ENCODE measurements at regions not wholly inside any gene's neighbourhood (a gene's known extent, or its start where the extent isn't known, plus 50 kb on each side); places are given as distances from the start of the nearest gene placed in this dataset.

DNA sequence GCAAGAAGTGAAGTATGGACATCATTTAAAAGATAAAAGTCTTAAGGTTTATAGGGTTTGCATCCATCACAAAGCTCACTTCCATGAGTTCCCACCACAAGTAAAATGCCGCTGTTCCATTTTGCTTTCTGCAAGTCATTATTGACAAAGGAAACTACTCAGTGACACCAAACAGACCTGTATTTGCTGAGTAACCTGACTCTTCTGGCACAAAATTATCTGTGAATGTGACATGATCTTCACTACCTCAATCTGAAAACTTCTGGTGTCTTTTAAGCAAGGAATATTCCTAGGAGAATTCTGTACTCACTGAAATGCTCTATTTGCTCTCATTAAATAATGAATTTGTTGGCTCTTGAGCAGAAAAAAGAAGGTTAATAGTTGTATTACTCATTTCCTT lies 1077.4 kb upstream of the ADGRL4 start:
- DNase-seq = no peak

DNA sequence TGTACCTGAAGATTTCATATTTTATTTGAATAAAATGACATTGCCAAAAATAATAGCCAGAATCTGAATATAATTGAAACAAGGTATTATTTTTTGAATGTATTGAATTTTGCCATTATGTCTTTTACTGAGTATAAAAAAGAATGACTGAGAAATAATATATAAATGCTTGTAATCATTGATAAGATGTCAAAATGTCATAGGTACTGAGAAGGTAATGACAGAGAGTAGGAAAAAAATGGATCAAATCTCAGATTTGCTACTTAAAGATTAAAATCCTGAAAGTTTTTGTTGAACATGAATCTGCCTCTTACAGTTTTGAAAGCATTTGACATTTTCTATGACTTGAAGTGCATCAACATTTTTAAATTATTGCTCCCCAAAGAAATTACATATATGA lies 1069.9 kb upstream of the ADGRL4 start:
- no peak for DNase-seq

DNA sequence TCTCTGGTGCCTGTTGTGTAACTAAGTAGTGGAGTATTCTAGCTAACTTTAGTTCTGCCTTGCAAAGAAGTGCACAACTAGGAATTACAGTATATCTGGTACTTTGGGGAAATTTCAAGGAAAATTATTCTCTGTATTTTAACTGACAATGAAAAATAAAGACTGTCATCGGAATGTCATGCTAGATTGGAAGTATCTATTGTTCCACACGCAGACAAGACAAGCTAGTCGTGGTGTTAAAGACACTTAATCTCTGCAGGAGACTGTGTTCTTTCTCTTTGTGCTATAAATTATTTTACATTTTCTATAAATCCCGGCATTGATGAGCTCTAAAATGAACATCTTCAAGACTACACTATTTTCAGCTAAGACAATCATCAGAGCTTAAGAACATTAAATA lies 1068.8 kb upstream of the ADGRL4 start:
- DNase-seq = no peak

DNA sequence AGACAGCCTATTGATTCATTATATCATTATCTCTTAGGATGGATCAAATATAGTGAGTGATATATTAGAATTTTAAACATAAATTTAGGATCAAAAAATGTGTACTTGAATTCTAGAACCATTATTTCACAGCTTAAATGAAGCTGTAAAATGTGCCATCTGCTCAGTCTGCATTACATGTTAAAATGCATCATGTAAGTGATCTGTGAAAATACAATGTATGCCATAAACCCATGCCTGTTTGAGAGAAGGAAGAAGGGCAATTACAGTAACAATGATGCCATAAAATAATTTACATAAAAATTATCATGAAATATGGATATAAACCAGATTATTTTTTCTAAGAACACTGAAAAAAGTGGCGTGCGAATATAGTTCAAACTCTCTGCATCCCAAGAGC lies 1066.0 kb upstream of the ADGRL4 start:
- no peak for DNase-seq

DNA sequence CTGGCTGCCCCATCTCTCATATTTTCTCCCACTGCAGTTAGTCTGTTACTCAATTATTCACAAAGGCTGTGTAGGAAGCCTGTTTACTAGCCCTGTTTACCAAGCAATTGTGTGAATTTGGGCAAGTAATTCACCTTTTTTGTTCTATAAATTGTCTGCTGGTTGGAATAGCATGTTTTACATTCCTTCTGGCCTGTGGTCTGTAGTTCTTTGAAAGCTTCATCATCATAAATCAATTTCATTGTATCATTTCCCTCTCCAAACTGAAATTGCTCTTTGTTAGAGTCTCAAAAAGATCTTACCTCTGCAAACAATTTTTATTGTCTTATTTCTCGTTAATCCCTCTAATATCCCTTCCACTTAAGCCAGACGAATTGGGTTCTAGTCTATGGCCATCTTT lies 1059.5 kb upstream of the ADGRL4 start:
- peak; percentile 2 for DNase-seq

DNA sequence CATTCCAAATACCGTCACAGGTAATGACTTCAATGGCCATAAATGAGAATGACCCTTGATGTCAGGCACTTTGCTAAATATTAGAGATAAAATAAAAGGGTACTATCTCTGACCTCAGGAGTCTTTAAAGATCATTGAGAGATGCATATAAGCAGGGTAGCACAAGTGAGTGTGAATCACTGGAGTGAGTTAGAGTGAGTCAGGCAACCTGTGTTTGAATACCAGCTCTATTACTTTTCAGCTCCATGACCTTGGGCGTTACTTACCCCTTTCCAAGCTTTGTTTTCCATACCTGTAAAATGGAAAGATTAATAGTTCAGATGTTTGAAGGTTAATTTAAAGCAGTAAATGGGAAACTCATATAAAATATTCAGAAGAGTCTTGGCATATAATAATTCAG lies 1058.0 kb upstream of the ADGRL4 start:
- no peak for DNase-seq

DNA sequence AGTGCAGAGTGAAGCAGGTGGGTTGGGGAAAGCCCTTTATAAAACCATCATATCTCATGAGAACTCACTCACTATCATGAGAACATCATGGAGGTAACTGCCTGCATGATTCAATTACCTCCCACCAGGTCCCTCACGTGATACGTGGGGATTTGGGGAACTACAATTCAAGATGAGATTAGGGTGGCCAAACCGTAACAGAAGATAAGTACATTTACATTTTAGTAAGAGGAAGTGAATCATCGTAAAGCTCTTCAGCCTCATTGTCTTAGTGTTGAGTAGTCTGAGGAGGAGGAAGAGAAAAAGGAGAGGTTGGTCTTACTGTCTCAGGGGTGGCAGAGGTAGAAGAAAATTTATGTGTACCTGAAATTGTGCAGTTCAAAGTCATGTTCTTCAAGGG lies 1053.4 kb upstream of the ADGRL4 start:
- DNase-seq = no peak

DNA sequence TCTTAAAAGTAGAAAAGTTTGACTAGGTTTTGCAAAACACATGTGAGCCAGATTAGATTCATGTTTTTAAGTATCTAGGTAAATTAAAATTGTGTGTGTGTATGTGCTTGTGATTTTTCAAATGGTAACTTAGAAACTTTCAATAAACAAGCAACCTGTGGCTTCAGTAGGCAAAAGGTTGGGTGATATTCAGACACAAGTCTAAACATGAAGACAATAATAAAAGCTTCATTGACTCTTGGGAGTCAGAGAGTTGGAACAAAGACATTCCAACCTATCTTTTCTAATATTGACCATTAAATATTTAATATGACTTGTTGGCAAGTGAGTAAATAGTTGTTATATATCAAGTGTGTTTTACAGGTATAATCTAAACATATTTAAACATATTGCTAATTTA lies 1049.6 kb upstream of the ADGRL4 start:
- DNase-seq = no peak

DNA sequence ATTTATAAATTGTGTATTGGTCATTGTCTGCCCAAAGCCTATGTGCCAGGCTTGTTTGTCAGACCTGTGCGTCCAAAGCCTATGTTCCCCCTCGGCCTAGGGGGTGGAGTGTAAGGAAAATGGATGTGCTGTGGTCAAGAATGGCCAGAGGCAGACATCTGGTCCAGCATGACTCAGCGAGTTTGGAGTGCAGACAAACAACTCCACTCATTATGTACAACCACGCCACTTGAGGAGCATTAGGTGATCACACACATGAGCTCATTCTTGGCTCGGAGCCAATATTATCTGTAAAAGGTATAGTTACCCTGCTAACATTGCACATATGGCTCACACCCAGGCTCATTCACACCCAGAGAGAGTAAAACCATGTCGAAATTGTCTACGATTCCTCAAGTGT lies 1047.6 kb upstream of the ADGRL4 start:
- DNase-seq = peak; percentile 83

DNA sequence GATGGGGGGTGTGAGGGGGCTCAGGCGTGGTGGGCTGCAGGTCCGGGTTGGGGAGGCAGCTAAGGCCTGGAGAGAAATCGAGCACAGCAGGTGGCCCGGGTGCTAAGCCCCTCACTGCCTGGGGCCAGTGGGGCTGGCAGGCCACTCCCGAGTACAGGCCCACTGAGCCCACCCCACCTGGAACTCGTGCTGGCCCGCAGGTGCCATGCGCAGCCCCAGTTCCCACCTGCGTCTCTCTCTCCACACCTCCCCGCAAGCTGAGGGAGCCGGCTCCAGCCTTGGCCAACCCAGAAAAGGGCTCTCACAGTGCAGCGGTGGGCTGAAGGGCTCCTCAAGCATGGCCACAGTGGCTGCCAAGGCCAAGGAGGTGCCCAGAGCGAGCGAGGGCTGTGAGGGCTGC lies 1047.1 kb upstream of the ADGRL4 start:
- DNase-seq = no peak

DNA sequence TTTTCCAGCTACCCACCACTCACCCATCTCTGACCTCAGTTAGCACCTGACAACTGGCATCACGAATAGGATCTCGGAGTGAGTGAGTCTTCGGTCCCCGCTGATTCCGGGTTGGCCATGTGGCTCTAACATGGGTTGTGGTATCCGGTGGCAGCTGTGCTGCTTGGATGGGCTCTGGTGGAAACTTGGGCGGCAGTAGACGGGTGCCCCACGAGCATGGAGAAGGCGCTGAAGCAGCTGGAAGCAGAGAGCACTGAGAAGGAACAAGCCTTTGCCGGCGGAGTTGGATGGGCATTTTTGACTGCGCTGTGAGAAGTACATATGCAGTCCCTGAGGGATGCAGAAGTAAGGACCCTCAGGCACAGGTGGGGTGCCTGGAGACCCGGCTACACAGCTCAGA lies 1044.0 kb upstream of the ADGRL4 start:
- DNase-seq = no peak

DNA sequence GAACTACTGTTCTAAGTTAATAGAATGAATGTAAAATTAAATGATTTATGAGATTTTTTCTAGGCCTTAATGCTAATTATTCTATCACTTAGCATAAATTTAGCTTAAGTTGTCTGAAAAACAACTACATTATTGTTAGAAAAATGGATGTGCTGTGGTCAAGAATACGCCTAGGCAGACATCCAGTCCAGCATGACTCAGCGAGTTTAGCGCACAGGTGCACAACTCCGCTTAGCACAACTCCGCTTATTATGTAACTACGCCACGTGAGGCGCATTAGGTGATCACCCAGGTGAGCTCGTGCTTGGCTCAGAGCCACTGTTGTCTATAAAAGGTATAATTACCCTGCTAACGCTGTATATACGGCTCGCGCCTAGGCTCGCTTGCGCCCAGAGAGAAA lies 1043.6 kb upstream of the ADGRL4 start:
- DNase-seq = no peak

DNA sequence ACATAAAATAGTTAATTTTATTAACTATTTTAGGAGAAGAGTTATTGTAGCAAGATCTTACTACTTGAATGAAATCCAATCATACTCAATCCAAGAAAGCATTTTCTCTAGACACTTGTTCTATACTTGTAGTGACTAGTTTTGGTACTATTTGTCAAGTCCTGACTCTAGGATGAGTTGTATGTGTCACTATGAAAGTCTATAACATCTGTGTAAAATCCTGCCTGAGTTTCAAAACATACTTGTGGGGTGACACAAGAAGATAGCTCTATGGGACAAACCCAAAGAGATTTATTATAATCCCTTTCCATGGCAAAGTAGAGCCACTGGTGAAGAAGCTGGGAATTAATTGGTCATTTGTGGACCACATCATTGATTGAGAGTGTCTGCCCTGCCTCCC lies 1042.2 kb upstream of the ADGRL4 start:
- DNase-seq = no peak

DNA sequence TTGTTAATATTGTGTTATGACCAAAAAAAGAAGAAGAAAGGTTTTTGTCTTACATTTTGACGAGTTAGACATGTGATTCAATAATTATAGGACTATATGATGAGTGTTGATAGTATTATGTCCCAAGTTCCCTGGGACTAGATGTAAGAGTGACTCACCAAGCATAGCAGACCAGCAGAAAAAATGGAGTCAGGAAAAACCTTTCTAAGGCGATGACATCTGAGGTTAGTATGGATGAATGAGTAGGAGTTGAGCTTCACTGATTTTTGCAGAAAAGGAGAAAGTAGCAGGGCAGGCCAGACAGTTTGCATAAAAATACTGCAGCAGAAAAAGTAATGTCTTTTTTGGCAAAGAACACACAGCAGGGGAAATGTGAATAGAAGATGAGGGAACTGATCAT lies 1041.3 kb upstream of the ADGRL4 start:
- DNase-seq = no peak

DNA sequence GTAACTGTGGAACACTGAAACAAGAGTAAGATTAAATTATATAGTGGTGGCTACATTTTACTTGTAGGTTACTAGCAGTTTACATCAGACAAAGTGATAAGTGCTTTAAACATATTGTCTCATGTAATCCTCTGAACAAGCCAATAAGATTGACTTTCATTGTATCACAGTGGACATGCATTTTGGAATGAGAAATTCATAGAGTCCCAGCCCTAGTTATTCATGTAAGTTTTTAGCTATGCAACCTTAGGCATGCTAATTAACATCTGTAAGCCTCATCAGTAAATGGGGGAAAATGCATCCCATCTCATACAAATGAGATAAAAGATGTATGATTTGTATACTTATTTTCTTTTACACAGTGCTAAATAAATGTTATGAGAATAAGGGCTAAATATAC lies 1038.1 kb upstream of the ADGRL4 start:
- DNase-seq = no peak

DNA sequence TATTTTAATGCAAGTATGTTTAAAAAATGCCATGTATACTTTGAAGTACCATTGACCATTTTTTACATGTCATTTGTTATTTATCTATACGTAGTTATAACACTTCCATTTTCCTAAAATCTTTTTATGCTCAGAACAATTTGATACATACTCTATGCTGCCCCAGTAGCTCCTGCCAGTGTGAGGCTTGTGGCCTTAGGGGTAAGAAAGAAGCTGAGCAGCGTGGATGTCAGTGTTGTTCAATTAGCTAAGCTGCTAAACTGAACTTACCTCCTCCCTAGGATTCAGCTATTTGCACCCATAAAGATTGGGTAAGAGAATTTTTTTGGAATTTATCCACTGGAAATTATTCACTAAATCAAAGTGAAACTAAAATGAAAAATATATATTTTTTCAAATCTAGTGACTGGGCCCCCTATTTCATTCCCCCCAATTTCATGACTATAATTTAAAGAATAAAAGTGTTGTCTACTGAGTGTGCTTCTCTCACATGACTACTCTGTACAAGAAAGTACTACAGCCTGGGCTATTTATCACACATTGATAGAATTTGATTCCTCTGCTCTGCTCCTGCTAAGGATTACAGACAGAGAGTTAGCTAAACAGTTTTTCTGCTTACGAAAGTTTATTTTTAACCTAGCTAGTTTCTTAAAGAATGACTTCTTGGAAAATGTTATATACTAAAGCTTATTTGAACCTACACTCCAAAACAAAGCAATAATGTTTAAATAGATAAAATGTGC lies 1030.3 kb upstream of the ADGRL4 start:
- DNase-seq = no peak

DNA sequence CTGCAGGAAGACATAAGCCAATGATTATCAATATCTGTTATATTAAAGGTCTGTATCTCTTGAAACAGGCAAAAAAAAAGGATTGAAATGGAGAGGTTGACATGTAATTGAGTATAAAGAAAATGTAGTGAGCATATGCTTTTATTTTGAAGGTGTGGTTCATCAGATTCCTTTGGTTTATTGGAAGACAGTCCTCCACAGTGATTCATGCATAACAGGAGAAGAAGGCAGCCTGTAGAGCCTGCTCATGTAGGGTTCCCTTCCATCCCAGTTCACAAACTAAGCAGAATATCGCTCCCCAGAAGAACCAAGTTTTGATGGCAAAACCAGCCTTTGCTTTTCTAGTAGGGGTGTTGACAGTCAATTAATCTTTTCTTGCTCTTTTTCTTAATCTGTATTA lies 1016.8 kb upstream of the ADGRL4 start:
- no peak for DNase-seq

DNA sequence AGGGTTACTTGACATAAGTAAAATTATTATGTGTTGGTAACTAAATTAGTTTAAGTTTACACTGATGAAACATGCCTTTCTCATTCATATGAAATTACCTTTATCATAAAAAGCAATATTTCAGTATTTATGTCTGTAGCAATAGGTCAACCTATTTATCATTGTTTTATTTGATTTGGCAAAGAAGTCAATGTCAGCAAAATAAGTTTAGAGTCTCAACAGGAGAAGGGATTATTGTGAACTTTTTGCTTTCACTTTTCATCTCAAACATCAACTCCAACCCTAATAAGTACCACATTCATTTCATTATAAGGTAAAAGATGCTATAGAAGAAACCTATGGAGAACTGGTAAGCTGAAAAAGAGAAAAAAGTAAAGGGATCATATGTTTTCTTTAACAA lies 1015.4 kb upstream of the ADGRL4 start:
- DNase-seq = no peak

DNA sequence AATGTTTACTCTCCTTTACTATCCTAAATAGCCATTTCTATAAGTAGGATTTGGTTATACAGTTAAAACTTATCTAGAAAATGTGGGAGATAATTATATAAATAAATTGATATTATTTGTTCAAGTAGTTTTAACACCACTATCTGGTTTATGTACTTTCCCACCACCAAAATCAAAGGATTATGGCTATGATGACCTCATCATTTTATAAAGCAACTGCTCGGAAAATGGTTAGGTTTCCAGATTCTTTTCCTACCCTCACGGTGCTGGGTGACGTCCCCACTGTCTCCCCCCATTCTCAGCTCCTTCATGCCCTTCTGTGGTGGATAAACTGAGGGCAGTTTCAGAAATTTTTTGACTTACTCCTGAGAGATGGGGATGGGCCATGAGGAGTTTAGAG lies 1011.8 kb upstream of the ADGRL4 start:
- DNase-seq = no peak

DNA sequence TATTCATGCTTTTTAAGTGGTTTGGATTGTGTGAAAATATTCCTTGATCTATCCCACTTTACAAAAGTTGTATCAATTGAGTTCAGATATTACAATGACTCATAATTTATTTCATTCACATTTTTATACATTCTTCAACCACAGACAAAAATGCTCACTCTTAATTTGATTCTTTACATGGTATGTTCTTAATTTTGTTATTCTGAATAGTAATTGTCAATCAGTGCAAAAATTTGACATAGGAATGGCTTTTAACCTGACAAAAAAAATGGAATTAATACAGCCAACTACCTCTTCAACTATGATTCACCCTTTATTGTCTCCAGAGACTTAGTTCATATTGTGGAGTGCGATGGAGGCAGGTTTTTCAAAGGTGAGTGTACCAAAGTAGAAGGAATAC lies 1002.4 kb upstream of the ADGRL4 start:
- DNase-seq = no peak

DNA sequence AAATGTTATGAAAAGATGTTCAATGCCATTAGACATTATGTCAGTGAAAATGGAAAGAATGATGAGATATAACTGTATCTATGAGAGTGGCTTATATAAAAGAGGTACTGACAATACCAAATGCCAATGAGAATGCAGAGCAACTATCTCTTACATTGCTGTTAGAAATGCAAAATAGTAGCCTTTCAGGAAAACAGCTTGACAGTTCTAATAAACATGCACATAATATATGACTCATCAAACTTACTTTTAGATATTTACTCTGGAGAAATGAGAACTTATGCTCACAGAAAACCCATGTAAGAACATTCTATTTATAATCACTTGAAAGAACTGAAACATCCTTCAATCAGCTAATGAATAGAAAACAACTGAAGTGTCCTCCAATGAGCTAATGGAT lies 996.7 kb upstream of the ADGRL4 start:
- DNase-seq = no peak

DNA sequence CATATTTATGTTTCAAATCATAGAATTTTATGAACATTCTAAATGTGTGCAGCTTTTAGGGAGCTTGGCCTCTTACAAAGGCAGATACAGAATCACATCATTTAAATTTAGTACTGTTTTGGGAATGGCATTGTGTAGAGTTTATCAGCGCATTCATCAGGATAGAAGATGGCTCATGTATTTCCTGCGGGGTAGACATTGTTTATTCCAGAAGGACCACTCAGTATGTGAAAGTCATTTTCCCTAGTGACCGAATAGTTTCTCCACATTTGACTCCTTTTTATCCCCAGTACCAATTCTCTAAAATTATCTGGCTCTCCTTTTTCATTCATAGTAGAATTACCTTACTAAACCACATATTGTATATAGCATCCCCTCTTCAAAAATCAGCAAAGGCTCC lies 981.9 kb upstream of the ADGRL4 start:
- DNase-seq = no peak

DNA sequence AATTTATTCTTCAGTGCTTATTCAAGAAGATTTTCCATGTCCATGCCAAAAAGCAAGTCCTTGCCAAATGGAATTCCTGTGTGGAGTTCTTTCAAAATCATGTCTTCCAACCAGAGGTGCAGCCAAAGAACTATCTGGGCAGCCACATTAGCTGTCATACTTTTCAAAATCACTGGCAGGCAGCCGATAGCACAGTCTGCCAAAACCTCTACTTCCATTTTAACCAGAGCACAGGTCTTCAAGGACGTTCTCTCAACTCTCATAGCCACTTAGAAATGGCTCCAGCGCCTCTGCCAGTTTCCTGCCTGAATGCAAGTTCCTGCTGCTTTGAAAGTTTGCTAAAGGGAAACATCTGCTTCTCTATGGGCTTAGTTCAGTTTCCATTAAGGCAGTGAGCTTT lies 975.7 kb upstream of the ADGRL4 start:
- DNase-seq = no peak

DNA sequence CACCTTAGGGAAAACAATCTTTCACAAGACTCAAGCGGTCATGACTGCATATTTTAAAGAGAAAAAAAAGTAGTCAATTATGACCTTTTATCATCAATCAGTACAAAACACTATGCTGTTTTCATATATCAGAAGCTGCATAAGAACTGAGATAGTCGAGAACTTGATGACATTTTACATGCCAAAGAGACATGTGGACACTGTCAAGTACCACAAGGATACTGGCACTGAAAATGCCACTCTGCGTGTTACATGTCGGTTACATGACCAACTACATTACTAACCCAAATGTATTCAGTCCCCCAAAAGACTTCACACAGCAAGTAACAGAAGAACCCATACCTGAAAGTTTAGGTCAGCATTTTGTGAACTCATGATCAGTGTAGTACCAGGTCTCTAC lies 975.0 kb upstream of the ADGRL4 start:
- DNase-seq = no peak

DNA sequence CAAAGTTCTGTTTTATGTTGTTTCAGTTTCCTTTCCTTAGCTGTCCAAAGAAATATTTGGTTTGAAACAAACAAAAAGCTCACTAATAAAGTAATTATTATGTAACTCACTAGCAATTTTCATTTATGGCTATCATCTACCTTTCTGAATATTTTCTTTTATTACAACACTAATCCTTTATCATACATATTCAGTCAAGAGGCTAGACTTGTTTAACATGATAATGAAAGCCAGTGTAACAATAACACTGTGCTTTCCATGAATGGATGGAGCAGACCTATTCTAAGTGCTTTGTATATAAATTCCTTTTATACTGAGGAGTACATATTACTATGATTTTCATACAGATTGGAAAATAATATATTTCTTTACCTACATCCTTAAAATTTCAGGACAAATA lies 972.8 kb upstream of the ADGRL4 start:
- no peak for DNase-seq

DNA sequence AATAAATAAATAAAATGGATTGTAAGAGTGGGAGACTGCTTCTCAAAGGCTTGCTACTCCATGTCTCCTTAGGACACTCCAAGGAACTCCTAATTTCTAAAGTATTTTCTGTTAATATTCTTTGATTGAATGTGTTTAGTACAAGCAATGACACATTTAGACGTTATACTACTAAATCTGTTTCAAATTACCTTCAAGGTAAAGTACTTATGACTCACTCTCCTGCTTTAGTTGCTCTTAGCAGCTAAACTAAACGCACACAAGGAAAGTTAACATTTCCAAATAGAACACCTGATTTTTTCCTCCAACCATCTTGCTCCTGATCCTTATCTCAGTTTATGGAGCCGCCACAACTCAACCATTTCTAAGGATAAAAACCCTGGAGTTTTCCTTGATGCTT lies 969.8 kb upstream of the ADGRL4 start:
- no peak for DNase-seq
